Esophagus squamous epithelium (tissue), 4 donors: ENCODE measurements at regions not wholly inside any gene's neighbourhood (a gene's known extent, or its start where the extent isn't known, plus 50 kb on each side); places are given as distances from the start of the nearest gene placed in this dataset.
"Not testable (repeated sequence)": the region's sequence is repeated elsewhere in the genome, so short reads cannot be mapped to it uniquely, and the experiment has no call there.

Experiments used
- POLR2A ChIP-seq, 4 donors: fragments of 450-650 bp; IDR thresholded peaks; one replicate each; pipeline ENCODE4 v1.6.1; 2017; ENCODE audit warnings: antibody characterized with exemption in 4 of 4, mild to moderate bottlenecking in 4 of 4, moderate library complexity in 3 of 4
- TF ChIP-seq, protein P1 (sequence below), 6 experiments: fragments of 450-650 bp in 4 of 6; fragments of 200-600 bp in 2 of 6; sonication (generic) in 2 of 6; IDR thresholded peaks; one replicate each; pipeline ENCODE4 v1.5.1; 2016 to 2019; ENCODE audit warnings: antibody characterized with exemption in 6 of 6, mild to moderate bottlenecking in 4 of 6, moderate library complexity in 4 of 6

DNA sequence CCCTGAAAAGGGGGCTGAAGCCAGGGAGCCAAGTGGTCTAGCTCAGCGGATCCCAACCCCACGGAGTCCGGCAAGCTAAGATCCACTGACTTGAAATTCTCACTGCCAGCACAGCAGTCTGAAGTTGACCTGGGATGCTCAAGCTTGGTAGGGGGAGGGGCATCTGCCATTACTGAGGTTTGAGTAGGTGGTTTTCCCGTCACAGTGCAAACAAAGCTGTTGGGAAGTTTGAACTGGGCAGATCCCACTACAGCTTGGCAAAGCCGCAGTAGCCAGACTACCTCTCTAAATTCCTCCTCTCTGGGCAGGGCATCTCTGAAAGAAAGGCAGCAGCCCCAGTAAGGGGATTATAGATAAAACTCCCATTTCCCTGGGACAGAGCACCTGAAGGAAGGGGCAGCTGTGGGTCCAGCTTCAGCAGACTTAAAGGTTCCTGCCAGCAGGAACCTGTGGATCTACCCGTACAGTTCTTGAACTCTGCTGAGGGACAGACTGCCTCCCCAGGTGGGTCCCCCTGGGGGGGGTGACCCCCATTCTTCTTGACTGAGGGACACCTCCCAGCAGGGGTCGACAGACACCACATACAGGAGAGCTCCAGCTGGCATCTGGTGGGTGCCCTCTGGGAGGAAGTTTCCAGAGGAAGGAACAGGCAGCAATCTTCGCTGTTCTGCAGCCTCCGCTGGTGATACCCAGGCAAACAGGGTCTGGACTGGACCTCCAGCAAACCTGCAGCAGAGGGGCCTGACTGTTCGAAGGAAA lies 156.4 kb upstream of the ETV3 start:
- TF ChIP-seq, protein P1, sequence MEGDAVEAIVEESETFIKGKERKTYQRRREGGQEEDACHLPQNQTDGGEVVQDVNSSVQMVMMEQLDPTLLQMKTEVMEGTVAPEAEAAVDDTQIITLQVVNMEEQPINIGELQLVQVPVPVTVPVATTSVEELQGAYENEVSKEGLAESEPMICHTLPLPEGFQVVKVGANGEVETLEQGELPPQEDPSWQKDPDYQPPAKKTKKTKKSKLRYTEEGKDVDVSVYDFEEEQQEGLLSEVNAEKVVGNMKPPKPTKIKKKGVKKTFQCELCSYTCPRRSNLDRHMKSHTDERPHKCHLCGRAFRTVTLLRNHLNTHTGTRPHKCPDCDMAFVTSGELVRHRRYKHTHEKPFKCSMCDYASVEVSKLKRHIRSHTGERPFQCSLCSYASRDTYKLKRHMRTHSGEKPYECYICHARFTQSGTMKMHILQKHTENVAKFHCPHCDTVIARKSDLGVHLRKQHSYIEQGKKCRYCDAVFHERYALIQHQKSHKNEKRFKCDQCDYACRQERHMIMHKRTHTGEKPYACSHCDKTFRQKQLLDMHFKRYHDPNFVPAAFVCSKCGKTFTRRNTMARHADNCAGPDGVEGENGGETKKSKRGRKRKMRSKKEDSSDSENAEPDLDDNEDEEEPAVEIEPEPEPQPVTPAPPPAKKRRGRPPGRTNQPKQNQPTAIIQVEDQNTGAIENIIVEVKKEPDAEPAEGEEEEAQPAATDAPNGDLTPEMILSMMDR (IDR thresholded peaks at IDR 0.05): not testable (repeated sequence)
- TF ChIP-seq POLR2A (IDR thresholded peaks at IDR 0.05): not testable (repeated sequence)
